Fibroblast of lung (primary cell): ENCODE measurements at regions not wholly inside any gene's neighbourhood (a gene's known extent, or its start where the extent isn't known, plus 50 kb on each side); places are given as distances from the start of the nearest gene placed in this dataset.

ENCODE experiments used
- DNase-seq, 2 donors: peaks; one replicate each; pipeline versions ENCODE4 v3.0.0 to v3.0.0-alpha.2; 2010; ENCODE audit warnings: low read depth in 2 of 2
- H2AFZ ChIP-seq: 2 replicates; pipeline ENCODE4 v1.5.1; 2012; ENCODE audit warnings: low read length, control low read depth, inconsistent platforms
- H3K27ac ChIP-seq: 2 replicates; pipeline ENCODE4 v1.5.1; 2011; ENCODE audit warnings: low read length, control low read depth; ENCODE audit not compliant: insufficient read depth
- H3K27me3 ChIP-seq: 2 replicates; pipeline ENCODE4 v1.5.1; 2011; ENCODE audit warnings: mild to moderate bottlenecking, low read length; ENCODE audit not compliant: control insufficient read depth, insufficient read depth
- H3K36me3 ChIP-seq: 2 replicates; pipeline ENCODE4 v1.5.1; 2011; ENCODE audit warnings: low read length; ENCODE audit not compliant: control insufficient read depth, insufficient read depth
- H3K4me1 ChIP-seq: 2 replicates; pipeline ENCODE4 v1.5.1; 2011; ENCODE audit warnings: low read length; ENCODE audit not compliant: control insufficient read depth, insufficient read depth; ENCODE audit errors: extremely low read depth
- H3K4me2 ChIP-seq: 2 replicates; pipeline ENCODE4 v1.5.1; 2011; ENCODE audit warnings: low read length, control low read depth; ENCODE audit not compliant: insufficient read depth; ENCODE audit errors: extremely low read depth
- H3K4me3 ChIP-seq, 4 experiments: fragments of 200-600 bp in 1 of 4; sonication (generic) in 1 of 4; replicated peaks in 1 of 4; 2 replicates each; pipeline ENCODE4 v1.5.1; 2011 to 2016; ENCODE audit warnings: low read length in 4 of 4, low read depth in 3 of 4, mild to moderate bottlenecking in 3 of 4, control low read depth in 2 of 4, inconsistent platforms in 1 of 4, mixed read lengths in 1 of 4; ENCODE audit not compliant: insufficient read depth in 1 of 4; ENCODE audit errors: control extremely low read depth in 1 of 4
- H3K79me2 ChIP-seq: 2 replicates; pipeline ENCODE4 v1.5.1; 2012; ENCODE audit warnings: mild to moderate bottlenecking, low read length, inconsistent platforms; ENCODE audit not compliant: control insufficient read depth, insufficient read depth
- H3K9ac ChIP-seq: 2 replicates; pipeline ENCODE4 v1.5.1; 2011; ENCODE audit warnings: mild to moderate bottlenecking, low read length, control low read depth; ENCODE audit not compliant: insufficient read depth
- H3K9me3 ChIP-seq: 2 replicates; pipeline ENCODE4 v1.5.1; 2012; ENCODE audit warnings: low read depth, low read length; ENCODE audit not compliant: control insufficient read depth, insufficient read depth
- H4K20me1 ChIP-seq: 2 replicates; pipeline ENCODE4 v1.5.1; 2011; ENCODE audit warnings: low read length; ENCODE audit not compliant: control insufficient read depth, insufficient read depth; ENCODE audit errors: extremely low read depth
- EZH2 ChIP-seq: IDR thresholded peaks from 2 replicates; pipeline ENCODE4 v1.5.1; 2012; ENCODE audit warnings: low read length, control low read depth, mild to moderate bottlenecking; ENCODE audit errors: missing control alignments
- TF ChIP-seq, protein P1 (sequence below), 2 donors: IDR thresholded peaks in 1 of 2; conservative IDR thresholded peaks in 1 of 2; 1 replicate in 1 of 2; 2 replicates in 1 of 2; pipeline ENCODE4 v1.5.1; 2011 to 2012; ENCODE audit warnings: low read length in 2 of 2, control low read depth in 1 of 2, inconsistent platforms in 1 of 2, low read depth in 1 of 2, mild to moderate bottlenecking in 1 of 2

DNA sequence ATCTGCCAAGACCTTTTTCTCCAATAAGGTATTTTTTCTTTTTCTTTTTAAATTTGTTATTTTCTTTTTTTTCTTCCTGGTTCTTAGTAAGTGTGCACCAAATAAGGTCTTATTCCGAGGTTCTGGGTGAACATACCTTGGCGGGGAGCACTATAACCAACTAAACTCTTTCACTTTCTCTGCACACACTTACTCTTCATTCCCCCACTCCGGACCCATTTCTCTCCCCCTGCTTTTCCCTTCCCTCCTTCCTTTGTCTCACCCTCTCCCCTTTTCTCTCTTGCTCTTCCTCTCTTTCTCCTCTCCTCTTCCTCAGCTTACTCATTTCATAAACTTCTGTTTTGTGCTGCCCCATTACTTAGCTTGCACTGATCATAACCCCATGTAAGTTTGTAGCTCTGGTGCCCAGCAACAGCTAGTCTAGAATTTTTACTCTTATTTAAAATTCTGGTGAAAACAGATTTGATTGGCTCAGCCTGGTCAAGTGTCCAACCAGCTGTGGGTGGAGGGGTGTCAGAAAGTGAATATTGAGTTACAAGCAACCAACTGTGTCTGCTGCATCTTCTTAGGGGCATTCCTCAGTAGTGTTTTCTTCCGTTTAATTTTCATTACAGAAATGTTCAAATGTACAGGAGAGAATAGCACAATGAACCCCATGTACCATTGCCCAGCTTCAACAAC, 297.5 kb downstream of the SHQ1 start:
- Histone ChIP-seq H3K4me3 (no peak overlapping the region), H3K36me3 (no peaks in the 10 kb centered on the region), H3K27ac (no peak overlapping the region), H3K4me2 (no peak overlapping the region), H3K9me3 (no peaks in the 10 kb centered on the region), H3K79me2 (no peaks in the 10 kb centered on the region), H2AFZ (no peak overlapping the region), H4K20me1 (no peaks in the 10 kb centered on the region), H3K9ac (no peak overlapping the region), H3K27me3 (no peaks in the 10 kb centered on the region), H3K4me1 (no peaks in the 10 kb centered on the region)
- TF ChIP-seq, protein P1, sequence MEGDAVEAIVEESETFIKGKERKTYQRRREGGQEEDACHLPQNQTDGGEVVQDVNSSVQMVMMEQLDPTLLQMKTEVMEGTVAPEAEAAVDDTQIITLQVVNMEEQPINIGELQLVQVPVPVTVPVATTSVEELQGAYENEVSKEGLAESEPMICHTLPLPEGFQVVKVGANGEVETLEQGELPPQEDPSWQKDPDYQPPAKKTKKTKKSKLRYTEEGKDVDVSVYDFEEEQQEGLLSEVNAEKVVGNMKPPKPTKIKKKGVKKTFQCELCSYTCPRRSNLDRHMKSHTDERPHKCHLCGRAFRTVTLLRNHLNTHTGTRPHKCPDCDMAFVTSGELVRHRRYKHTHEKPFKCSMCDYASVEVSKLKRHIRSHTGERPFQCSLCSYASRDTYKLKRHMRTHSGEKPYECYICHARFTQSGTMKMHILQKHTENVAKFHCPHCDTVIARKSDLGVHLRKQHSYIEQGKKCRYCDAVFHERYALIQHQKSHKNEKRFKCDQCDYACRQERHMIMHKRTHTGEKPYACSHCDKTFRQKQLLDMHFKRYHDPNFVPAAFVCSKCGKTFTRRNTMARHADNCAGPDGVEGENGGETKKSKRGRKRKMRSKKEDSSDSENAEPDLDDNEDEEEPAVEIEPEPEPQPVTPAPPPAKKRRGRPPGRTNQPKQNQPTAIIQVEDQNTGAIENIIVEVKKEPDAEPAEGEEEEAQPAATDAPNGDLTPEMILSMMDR (conservative IDR thresholded peaks at IDR 0.05 in 1 of 2, IDR thresholded peaks at IDR 0.05 in 1 of 2; ENCODE audit: low read depth in 1 of 2, low read length in 2 of 2): no peak
- no peak for TF ChIP-seq EZH2
- no peak for DNase-seq

GRCh38 chr3:72549761-72550581, 298.3 kb downstream of the SHQ1 start:
- Histone ChIP-seq H3K9me3 (no peaks in the 10 kb centered on the region), H3K4me1 (no peaks in the 10 kb centered on the region), H2AFZ (peak overlapping the region; percentile 54), H3K36me3 (no peaks in the 10 kb centered on the region), H3K27ac (no peak overlapping the region), H4K20me1 (no peaks in the 10 kb centered on the region), H3K4me3 (peak overlapping the region in 1 of 4 experiments; percentile 9), H3K27me3 (no peaks in the 10 kb centered on the region), H3K79me2 (no peaks in the 10 kb centered on the region), H3K9ac (no peak overlapping the region), H3K4me2 (no peak overlapping the region)
- TF ChIP-seq, protein P1 (conservative IDR thresholded peaks at IDR 0.05 in 1 of 2, IDR thresholded peaks at IDR 0.05 in 1 of 2; ENCODE audit: low read depth in 1 of 2, low read length in 2 of 2): no peak
- no peak for DNase-seq

DNA sequence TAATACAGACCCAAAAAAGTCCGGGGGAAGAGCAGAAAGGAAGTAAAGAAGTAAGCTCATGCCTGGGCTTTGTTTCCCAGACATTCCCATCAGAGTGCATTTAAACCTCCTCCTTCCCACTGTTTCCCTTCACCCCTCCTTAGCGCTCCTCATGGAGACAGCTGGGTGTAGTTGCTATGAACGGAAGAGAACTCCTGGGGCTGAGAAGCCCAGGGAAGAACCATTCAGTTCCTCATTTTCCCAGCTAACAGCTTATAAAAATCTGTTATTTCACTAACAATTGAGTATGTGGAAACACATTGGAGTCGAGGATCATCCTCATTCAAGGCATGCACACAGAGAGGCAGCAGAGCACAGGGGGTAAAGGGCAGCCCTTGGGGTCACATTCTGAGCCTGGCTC, 299.3 kb downstream of the SHQ1 start:
- no peak overlapping the region for H3K9ac ChIP-seq
- no peaks in the 10 kb centered on the region for H3K9me3 ChIP-seq
- no peaks in the 10 kb centered on the region for H3K27me3 ChIP-seq
- DNase-seq: no peak
- H3K79me2 ChIP-seq: no peaks in the 10 kb centered on the region
- no peaks in the 10 kb centered on the region for H3K4me1 ChIP-seq
- no peak overlapping the region for H3K4me2 ChIP-seq
- TF ChIP-seq, protein P1 (conservative IDR thresholded peaks at IDR 0.05 in 1 of 2, IDR thresholded peaks at IDR 0.05 in 1 of 2; ENCODE audit: low read depth in 1 of 2, low read length in 2 of 2): no peak
- TF ChIP-seq EZH2: no peak
- no peaks in the 10 kb centered on the region for H4K20me1 ChIP-seq
- H3K4me3 ChIP-seq: no peak overlapping the region
- H3K27ac ChIP-seq: no peak overlapping the region
- no peak overlapping the region for H2AFZ ChIP-seq
- no peaks in the 10 kb centered on the region for H3K36me3 ChIP-seq
